ENCODE measurements at regions not wholly inside any gene's neighbourhood (a gene's known extent, or its start where the extent isn't known, plus 50 kb on each side); places are given as distances from the start of the nearest gene placed in this dataset.

GRCh38 chr20:58143531-58143930, 84.9 kb downstream of the ANKRD60 start:
- no peak for TF ChIP-seq TAF1 (IDR thresholded peaks at IDR 0.05; ENCODE audit: low read depth, low read length)
- TF ChIP-seq POLR2AphosphoS5 (IDR thresholded peaks at IDR 0.05; ENCODE audit: low read depth, low read length), result no peak
- no peak for TF ChIP-seq SPI1 (IDR thresholded peaks at IDR 0.05; ENCODE audit: low read depth, low read length)

Measured in GM12891 (cell line).